Peyer's patch (tissue), 4 donors: ENCODE measurements at regions not wholly inside any gene's neighbourhood (a gene's known extent, or its start where the extent isn't known, plus 50 kb on each side); places are given as distances from the start of the nearest gene placed in this dataset.

ENCODE experiments used
- POLR2A ChIP-seq, 2 donors: fragments of 450-650 bp; IDR thresholded peaks; one replicate each; pipeline ENCODE4 v1.5.1; 2017; ENCODE audit warnings: antibody characterized with exemption in 2 of 2, mild to moderate bottlenecking in 2 of 2, moderate library complexity in 2 of 2
- TF ChIP-seq, protein P1 (sequence below), 6 experiments: fragments of 450-650 bp in 4 of 6; fragments of 200-600 bp in 2 of 6; sonication (generic) in 1 of 6; IDR thresholded peaks; one replicate each; pipeline ENCODE4 v1.5.1; 2017 to 2019; ENCODE audit warnings: antibody characterized with exemption in 6 of 6, mild to moderate bottlenecking in 3 of 6, moderate library complexity in 1 of 6

DNA sequence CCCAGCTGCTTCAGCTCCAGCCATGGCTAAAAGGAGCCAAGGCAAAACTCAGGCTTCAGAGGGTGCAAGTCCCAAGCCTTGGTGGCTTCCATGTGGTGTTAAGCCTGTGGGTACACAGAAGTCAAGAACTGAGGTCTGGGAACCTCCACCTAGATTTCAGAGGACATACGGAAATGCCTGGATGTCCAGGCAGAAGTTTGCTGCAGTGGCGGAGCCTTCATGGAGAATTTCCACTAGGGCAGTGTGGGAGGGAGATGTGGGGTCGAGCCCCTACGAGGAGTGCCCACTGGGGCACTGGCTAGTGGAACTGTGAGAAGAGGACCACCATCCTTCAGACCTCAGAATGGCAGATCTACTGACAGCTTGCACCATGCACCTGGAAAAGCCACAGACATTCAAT, 76.1 kb upstream of the KCTD1 start:
- TF ChIP-seq, protein P1, sequence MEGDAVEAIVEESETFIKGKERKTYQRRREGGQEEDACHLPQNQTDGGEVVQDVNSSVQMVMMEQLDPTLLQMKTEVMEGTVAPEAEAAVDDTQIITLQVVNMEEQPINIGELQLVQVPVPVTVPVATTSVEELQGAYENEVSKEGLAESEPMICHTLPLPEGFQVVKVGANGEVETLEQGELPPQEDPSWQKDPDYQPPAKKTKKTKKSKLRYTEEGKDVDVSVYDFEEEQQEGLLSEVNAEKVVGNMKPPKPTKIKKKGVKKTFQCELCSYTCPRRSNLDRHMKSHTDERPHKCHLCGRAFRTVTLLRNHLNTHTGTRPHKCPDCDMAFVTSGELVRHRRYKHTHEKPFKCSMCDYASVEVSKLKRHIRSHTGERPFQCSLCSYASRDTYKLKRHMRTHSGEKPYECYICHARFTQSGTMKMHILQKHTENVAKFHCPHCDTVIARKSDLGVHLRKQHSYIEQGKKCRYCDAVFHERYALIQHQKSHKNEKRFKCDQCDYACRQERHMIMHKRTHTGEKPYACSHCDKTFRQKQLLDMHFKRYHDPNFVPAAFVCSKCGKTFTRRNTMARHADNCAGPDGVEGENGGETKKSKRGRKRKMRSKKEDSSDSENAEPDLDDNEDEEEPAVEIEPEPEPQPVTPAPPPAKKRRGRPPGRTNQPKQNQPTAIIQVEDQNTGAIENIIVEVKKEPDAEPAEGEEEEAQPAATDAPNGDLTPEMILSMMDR (IDR thresholded peaks at IDR 0.05), result no peak
- no peak for TF ChIP-seq POLR2A (IDR thresholded peaks at IDR 0.05)
